HEK293T (cell line): ENCODE measurements at regions not wholly inside any gene's neighbourhood (a gene's known extent, or its start where the extent isn't known, plus 50 kb on each side); places are given as distances from the start of the nearest gene placed in this dataset.

Source experiments
- BHLHE40 ChIP-seq: fragments of 450-650 bp; IDR thresholded peaks from 2 replicates; pipeline ENCODE4 v1.6.1; 2016; ENCODE audit warnings: mild to moderate bottlenecking, moderate library complexity, borderline replicate concordance
- LEF1 ChIP-seq: fragments of 450-650 bp; IDR thresholded peaks from 2 replicates; pipeline ENCODE4 v1.6.1; 2017; ENCODE audit warnings: mild to moderate bottlenecking, borderline replicate concordance
- SUZ12 ChIP-seq: fragments of 450-650 bp; IDR thresholded peaks from 2 replicates; pipeline ENCODE4 v1.6.1; 2016; ENCODE audit warnings: mild to moderate bottlenecking
- TF ChIP-seq, protein P1 (sequence below): fragments of 450-650 bp; IDR thresholded peaks from 2 replicates; pipeline ENCODE4 v1.6.1; 2016

DNA sequence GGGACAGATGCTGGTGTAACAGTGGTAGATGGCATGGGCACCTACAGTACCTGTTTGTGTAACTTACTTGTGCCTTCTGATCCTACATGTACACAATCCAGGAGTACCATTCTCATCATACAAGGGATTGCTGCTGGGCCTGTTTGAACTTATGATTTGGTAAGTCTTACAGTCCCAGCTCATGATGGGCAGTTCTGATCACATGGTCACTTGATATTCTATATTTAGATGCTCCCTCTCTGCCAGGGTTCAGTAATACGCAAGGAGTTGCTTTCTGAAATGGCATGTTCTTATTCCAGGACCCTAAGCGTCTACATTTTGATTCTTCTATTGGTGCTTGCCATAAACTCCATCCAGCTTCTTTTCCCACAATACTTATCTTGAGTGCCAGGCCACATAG, 54.4 kb upstream of the ATP6AP2 start:
- TF ChIP-seq BHLHE40 (no peak), LEF1 (no peak), SUZ12 (no peak)
- TF ChIP-seq, protein P1, sequence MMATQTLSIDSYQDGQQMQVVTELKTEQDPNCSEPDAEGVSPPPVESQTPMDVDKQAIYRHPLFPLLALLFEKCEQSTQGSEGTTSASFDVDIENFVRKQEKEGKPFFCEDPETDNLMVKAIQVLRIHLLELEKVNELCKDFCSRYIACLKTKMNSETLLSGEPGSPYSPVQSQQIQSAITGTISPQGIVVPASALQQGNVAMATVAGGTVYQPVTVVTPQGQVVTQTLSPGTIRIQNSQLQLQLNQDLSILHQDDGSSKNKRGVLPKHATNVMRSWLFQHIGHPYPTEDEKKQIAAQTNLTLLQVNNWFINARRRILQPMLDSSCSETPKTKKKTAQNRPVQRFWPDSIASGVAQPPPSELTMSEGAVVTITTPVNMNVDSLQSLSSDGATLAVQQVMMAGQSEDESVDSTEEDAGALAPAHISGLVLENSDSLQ = no peak
